Endometrium (tissue), 2 donors: ENCODE measurements at regions not wholly inside any gene's neighbourhood (a gene's known extent, or its start where the extent isn't known, plus 50 kb on each side); places are given as distances from the start of the nearest gene placed in this dataset.
"Not testable (repeated sequence)": the region's sequence is repeated elsewhere in the genome, so short reads cannot be mapped to it uniquely, and the experiment has no call there.

ENCODE experiments used
- FAIRE-seq: peaks from 2 replicates; lab custom pipeline; 2012; peaks lifted over from hg19 to GRCh38; lab: Jason Lieb, UNC
- donor health status: control.
- donor health status: control.

DNA sequence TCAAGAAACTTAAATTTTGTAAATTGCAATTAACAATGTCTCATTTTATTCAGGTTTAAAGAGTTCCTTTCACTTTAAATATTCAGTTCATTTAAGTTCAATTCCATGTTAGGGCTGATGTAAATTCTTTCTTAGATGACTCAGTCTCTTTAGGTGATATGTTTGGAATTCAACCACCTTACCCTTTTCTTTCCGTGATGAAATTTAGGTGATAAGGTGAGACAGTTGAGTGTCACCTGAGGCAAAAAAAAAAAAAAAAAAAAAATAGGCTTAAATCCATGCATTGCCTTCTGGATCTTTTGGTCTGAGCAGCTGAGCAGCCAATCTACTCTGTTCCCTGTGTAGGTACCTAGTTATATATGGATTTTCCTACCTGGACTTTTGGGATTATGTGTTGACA is 299.5 kb downstream of the DAD1 start:
- FAIRE-seq: no peak

DNA sequence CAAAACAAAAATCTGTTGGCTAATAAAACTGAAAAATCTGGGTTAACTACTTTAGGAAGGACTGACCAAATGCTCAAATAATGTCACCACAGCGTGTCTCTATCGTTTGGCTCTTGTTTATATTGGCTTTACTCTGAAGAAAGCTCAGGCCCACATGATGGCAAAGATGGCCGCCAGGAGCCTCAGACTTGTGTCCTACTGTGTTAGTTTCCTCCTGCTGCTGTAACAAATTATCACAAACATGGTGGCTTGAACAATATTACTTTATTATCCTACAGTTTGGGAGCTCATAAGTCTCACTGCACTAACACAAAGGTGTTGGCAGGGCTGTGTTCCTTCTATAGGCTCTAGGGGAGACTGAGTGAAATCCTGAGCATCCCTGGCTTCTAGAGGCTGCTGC is 303.0 kb downstream of the DAD1 start:
- FAIRE-seq: no peak

DNA sequence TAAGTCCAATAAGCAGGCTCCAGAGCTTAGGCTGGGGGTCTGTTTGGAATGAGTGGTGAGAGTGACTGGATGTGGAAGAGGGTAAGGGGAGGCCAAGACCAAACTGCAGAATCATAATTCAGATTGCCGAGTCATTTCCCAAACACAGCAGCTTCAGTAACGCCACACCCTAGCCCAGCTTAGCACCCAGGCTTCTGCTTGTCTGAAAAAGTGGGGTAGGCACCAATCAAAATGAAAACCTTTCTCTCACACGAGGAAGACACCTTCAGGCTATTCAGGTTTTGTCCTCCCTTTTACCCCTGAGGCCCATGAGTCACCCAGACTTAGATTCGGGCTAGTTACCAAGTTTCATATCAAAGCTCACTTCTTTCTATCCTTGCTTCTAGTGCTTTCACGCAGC is 306.1 kb downstream of the DAD1 start:
- no peak for FAIRE-seq

- no peak for FAIRE-seq
Measured at GRCh38 chr14:22282417-22282816, 306.6 kb downstream of the DAD1 start.

GRCh38 chr14:22281447-22281874 is 307.6 kb downstream of the DAD1 start:
- not testable (repeated sequence) for FAIRE-seq

DNA sequence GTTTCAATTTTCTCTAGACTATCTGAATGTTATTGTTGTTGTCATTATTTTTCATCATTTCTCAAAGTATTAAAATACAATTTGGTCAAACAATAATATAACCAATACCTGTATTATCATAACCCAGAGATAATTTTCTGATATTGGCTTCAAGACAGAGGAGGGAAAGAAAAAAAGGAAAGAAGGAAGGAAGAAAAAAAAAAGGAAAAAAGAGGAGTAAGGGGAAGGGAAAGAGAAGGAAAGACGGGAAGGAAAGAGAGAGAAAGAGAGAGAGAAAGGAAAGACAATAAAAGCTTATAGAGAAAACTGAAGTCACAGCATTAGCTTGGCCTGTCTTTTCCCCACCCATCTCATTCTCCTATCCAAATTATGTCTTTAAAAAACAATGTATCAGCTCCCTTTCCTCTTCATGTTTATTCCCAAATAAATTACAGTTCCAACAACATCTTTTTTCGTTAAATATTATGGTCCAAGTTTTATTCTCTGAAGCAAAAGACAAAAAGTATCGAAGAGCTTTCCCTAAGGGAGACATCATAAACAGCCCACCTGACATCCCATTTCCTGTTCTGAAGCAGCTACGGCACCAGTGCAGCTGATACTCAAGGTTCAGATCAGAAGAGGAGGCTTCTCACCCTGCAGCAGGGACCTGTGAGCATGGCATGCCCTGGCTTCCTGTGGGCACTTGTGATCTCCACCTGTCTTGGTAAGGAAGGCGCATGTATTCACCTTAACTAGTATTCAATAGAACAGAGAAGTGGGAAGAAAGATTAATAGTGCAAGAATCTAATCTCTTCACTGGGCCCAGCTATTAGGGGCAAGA is 308.3 kb downstream of the DAD1 start:
- no peak for FAIRE-seq

GRCh38 chr14:22276913-22277816 is 311.9 kb downstream of the DAD1 start:
- FAIRE-seq: peak; percentile 35

GRCh38 chr14:22271838-22272799 is 316.9 kb downstream of the DAD1 start:
- no peak for FAIRE-seq

DNA sequence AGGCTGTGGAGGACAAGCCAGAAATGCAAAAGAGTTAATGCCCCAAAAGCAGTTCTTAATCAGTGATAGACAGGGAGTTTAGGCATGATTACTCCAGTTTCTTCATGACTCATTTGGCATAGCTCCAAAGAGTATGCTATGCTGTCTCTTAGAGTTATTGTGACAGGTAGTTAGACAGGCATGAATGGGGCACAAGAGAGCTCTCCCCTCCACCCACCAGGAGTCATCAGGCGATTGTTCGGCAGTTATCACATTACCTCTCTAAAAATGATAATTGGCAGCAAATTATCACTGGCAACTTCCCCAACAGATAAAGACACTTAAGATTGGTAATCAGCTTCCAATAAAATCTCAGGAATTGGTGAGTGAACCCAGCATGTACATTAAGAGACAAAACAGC is 320.1 kb downstream of the DAD1 start:
- no peak for FAIRE-seq

GRCh38 chr14:22266683-22267082 is 322.3 kb downstream of the DAD1 start:
- no peak for FAIRE-seq

DNA sequence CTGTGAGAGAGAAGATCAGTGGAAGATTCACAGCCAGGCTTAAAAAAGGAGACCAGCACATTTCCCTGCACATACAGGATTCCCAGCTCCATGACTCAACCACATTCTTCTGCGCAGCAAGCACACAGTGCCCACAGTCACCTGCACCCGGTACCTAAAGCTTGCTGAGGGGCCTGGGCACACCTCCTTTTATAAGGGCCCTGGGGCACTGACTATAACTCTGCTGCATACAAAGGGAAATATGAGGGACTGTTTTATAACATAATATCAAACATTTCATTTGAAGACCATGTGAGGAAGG is 322.9 kb downstream of the DAD1 start:
- FAIRE-seq: no peak

DNA sequence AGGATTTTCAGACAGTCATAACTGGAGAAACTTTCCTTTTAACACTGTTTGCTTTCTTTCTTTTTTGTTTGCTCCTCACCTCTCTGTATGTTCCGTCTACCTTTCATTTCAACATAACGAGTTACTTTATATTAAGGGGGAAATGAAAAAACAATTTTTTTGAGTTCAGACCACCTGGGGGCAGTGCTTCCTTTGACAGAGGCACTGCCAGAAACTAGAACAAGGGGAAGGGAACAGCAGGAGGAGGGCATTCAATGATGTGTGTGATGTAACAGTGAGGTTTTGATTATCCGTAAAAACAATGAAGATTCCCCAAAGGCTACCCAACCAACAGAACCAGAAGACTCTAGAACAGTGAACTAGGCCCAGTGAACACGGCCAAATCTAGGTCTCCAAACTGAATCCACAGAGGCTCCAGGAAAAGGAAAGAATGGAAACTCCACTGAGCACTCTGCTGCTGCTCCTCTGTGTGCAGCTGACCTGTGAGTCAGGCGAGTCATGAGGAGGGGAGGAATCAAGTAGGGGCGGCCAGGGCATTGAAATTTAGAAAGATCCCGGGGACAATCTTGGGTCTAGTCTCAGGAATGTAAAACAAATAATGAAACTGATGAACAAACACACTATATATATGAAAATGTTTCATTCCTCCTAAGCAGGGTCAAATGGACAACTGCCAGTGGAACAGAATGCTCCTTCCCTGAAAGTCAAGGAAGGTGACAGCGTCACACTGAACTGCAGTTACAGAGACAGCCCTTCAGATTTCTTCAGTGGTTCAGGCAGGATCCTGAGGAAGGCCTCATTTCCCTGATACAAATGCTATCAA is 323.5 kb downstream of the DAD1 start:
- no peak for FAIRE-seq

- no peak for FAIRE-seq
Measured at GRCh38 chr14:22264759-22265158, 324.3 kb downstream of the DAD1 start.

- no peak for FAIRE-seq
Measured at GRCh38 chr14:22263961-22264360, 325.1 kb downstream of the DAD1 start.

- FAIRE-seq: no peak
Measured at GRCh38 chr14:22262881-22263280, 326.1 kb downstream of the DAD1 start.

- FAIRE-seq: no peak
Measured at GRCh38 chr14:22255017-22255950, 333.7 kb downstream of the DAD1 start.

- no peak for FAIRE-seq
Measured at GRCh38 chr14:22252686-22253085, 336.3 kb downstream of the DAD1 start.

DNA sequence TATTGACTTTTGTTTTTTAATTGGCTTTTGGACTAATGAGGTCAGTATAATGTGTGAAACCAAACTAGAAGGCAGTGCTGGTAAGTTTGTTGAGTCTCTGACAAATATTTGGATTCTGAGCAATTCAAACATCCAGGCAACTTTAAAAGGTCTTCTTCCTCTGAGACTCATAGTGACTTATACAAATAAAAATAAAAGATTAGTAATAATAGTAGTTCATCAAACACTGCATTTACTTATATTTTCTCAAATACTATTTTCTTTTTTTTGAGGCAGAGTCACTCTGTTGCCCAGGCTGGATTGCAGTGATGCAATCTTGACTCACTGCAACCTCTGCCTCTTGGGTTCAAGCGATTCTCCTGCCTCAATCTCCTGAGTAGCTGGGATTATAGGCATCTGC is 337.9 kb downstream of the DAD1 start:
- FAIRE-seq: no peak

DNA sequence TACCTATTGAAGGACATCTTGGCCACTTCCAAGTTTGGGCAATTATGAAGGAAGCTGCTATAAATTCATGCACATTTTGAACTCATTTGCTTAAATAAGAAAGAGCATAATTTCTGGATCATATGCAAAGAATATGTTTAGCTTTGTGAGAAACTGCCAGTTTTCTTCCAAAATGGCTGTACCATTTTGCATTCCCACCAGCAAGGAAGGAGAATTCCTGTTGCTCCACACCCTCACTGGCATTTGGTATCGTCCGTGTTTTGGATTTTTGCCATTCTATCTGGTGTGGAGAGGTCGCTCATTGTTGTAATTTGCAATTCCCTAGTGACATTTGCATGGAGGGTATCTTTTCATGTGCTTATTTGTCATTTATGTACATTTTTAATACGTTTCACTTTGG is 339.3 kb downstream of the DAD1 start:
- FAIRE-seq: no peak

DNA sequence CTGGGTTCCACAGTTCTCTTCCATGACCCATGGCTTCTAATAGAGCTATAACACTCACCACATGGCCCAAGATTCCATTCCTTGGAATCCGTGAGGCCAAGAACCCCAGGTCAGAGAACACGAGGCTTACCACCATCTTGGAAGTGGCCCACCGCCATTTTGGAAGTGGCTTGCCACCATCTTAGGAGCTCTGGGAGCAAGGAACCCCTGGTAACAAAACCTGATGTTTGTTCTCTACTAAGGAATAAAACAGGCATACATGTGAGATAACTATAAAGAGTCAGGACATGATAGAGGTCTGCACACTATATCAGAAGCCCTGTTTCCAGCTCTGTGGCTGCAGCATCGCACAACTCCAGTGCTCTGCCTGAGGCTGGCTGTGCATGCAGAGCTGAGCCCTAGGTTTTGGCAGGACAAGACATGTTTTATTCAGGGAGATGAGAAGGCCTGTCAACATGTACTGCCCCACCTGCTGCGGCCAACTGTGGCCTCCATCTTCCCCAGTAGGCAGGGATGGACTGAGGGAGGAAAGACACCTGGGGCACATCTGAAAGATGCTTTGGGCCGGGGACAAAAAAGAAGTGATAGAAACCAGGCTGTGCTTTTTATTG is 344.9 kb downstream of the DAD1 start:
- FAIRE-seq: no peak
